Erythroblast (primary cell): ENCODE measurements at regions not wholly inside any gene's neighbourhood (a gene's known extent, or its start where the extent isn't known, plus 50 kb on each side); places are given as distances from the start of the nearest gene placed in this dataset.

Source experiments
- GATA1 ChIP-seq: IDR thresholded peaks from 2 replicates; pipeline ENCODE4 v1.6.1; 2011; ENCODE audit warnings: low read depth, mild to moderate bottlenecking, control low read depth, low read length, moderate library complexity
- POLR2A ChIP-seq: IDR thresholded peaks from 2 replicates; pipeline ENCODE4 v1.6.1; 2011; ENCODE audit warnings: mild to moderate bottlenecking, low read length

DNA sequence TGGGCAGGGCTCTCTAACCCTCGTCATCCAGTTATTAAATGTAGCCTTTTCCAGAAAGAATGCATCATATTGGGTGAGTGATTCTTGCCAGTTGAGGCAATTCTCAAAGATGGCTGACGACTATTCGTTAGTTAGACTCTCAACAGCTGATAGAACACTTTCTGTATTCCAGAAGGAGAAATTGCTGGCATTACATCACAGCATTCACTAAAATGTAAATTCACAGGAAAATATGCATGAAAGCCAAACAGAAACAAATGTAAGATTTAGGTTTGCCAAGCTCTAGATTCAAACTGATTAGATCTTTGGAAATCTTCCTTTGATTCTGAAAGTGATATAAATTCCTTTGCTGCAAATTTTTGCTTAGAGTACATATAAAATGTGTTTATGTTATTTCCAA lies 1501.0 kb downstream of the SI start:
- TF ChIP-seq POLR2A = no peak
- no peak for TF ChIP-seq GATA1
